GM18498 (cell line): ENCODE measurements at regions not wholly inside any gene's neighbourhood (a gene's known extent, or its start where the extent isn't known, plus 50 kb on each side); places are given as distances from the start of the nearest gene placed in this dataset.
"Not testable (repeated sequence)": the region's sequence is repeated elsewhere in the genome, so short reads cannot be mapped to it uniquely, and the experiment has no call there.

Experiments
- ATAC-seq: cut with Tn5 transposase; IDR thresholded peaks from one replicate; pipeline ENCODE4 v1.9.1; 2021; ENCODE audit warnings: mild to moderate bottlenecking, moderate library complexity; ENCODE audit not compliant: unreplicated experiment

- ATAC-seq: no peak
Observed at GRCh38 chr14:100416921-100417860, 94.1 kb downstream of the SLC25A47 start.

GRCh38 chr14:100419856-100420255, 96.7 kb downstream of the SLC25A47 start:
- no peak for ATAC-seq

GRCh38 chr14:100421756-100422470, 98.8 kb downstream of the SLC25A47 start:
- no peak for ATAC-seq

- no peak for ATAC-seq
Observed at GRCh38 chr14:100422556-100423316, 99.6 kb downstream of the SLC25A47 start.

- ATAC-seq: no peak
Observed at GRCh38 chr14:100423317-100424010, 100.3 kb downstream of the SLC25A47 start.

- no peak for ATAC-seq
Observed at GRCh38 chr14:100424504-100425428, 101.6 kb downstream of the SLC25A47 start.

GRCh38 chr14:100425429-100425827, 102.3 kb downstream of the SLC25A47 start:
- no peak for ATAC-seq

GRCh38 chr14:100426314-100426713, 103.2 kb downstream of the SLC25A47 start:
- ATAC-seq: no peak

GRCh38 chr14:100427166-100427565, 104.0 kb downstream of the SLC25A47 start:
- no peak for ATAC-seq

GRCh38 chr14:100428727-100429126, 105.6 kb downstream of the SLC25A47 start:
- ATAC-seq: no peak

- ATAC-seq: no peak
Observed at GRCh38 chr14:100429537-100429936, 106.4 kb downstream of the SLC25A47 start.

GRCh38 chr14:100430571-100430970, 107.4 kb downstream of the SLC25A47 start:
- no peak for ATAC-seq

GRCh38 chr14:100431461-100431860, 108.3 kb downstream of the SLC25A47 start:
- ATAC-seq: not testable (repeated sequence)

GRCh38 chr14:100432652-100433427, 109.7 kb downstream of the SLC25A47 start:
- ATAC-seq: no peak

GRCh38 chr14:100433428-100433814, 110.3 kb downstream of the SLC25A47 start:
- no peak for ATAC-seq

- ATAC-seq: no peak
Observed at GRCh38 chr14:100434033-100434601, 111.0 kb downstream of the SLC25A47 start.

- no peak for ATAC-seq
Observed at GRCh38 chr14:100434911-100435438, 111.8 kb downstream of the SLC25A47 start.

GRCh38 chr14:100435459-100435858, 112.3 kb downstream of the SLC25A47 start:
- no peak for ATAC-seq
